NT2/D1 (cell line): ENCODE measurements at regions not wholly inside any gene's neighbourhood (a gene's known extent, or its start where the extent isn't known, plus 50 kb on each side); places are given as distances from the start of the nearest gene placed in this dataset.

Experiments used
- DNase-seq: peaks from one replicate; pipeline ENCODE4 v3.0.0-alpha.2; 2011; ENCODE audit warnings: low read depth, low spot score
- H3K27me3 ChIP-seq: 2 replicates; pipeline ENCODE4 v1.6.0; 2011; ENCODE audit warnings: mild to moderate bottlenecking; ENCODE audit not compliant: insufficient read length, insufficient read depth
- H3K36me3 ChIP-seq: 2 replicates; pipeline ENCODE4 v1.6.1; 2011; ENCODE audit warnings: mild to moderate bottlenecking, low read length, mixed read lengths; ENCODE audit not compliant: insufficient read depth, insufficient read length
- H3K4me1 ChIP-seq: 2 replicates; pipeline ENCODE4 v1.5.1; 2011; ENCODE audit not compliant: insufficient read depth, insufficient read length
- H3K4me3 ChIP-seq: 2 replicates; pipeline ENCODE4 v1.5.1; 2011; ENCODE audit warnings: low read depth; ENCODE audit not compliant: insufficient read length
- H3K9ac ChIP-seq: 2 replicates; pipeline ENCODE4 v1.6.0; 2011; ENCODE audit warnings: low read depth; ENCODE audit not compliant: insufficient read length
- H3K9me3 ChIP-seq: 2 replicates; pipeline ENCODE4 v1.5.1; 2011; ENCODE audit warnings: mild to moderate bottlenecking, low read length; ENCODE audit not compliant: insufficient read depth
- SUZ12 ChIP-seq: IDR thresholded peaks from 2 replicates; pipeline ENCODE4 v1.6.1; 2011; ENCODE audit not compliant: insufficient read length, insufficient read depth; ENCODE audit errors: extremely low read depth
- YY1 ChIP-seq: IDR thresholded peaks from 2 replicates; pipeline ENCODE4 v1.6.1; 2011; ENCODE audit not compliant: insufficient read length, insufficient read depth
- ZNF274 ChIP-seq: IDR thresholded peaks from 2 replicates; pipeline ENCODE4 v1.6.1; 2011; ENCODE audit warnings: mild to moderate bottlenecking, low read depth, low read length

DNA sequence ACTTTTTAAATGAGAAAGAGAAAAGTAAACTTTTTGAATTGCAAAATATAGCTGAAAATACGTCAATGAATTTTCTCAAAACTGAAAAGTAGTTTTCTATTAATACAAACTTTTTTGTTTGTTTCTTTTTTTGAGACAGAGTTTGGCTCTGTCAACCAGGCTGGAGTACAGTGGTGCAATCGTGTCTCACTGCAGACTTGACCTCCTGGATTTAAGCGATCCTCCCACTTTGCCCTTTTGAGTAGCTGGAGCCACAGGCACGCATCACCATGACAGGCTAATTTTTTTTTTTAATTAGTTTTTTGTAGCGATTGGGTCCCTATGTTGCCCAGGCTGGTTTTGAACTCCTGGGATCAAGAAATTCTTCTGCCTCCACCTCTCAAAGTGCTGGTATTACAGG, 610.4 kb downstream of the ELAVL2 start:
- no peaks in the 10 kb centered on the region for H3K4me1 ChIP-seq
- H3K36me3 ChIP-seq: no peaks in the 10 kb centered on the region
- H3K9me3 ChIP-seq: no peaks in the 10 kb centered on the region
- no peak overlapping the region for H3K9ac ChIP-seq
- no peak overlapping the region for H3K4me3 ChIP-seq
- TF ChIP-seq SUZ12 (no peak), ZNF274 (no peak), YY1 (no peak)
- no peak for DNase-seq
- H3K27me3 ChIP-seq: no peaks in the 10 kb centered on the region

DNA sequence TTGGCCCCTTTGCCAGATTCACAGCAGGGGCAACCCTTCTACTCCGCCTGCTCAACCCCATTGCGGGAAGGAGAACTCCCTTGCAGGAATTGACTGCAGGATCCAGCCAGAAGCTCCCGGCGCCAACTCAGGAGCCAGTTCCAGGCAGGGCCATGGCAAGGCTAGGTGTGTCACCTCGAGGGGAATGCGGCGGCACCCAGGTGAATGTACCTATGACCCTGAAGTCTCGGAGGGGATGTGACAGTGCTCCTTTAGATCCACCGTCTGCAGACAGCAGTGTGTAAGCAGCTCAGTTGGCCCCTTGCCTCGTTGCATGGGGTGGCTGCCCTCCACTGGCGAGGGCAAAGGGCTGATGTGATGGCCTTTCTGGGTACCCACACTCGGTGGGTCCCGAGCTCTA, 606.6 kb downstream of the ELAVL2 start:
- no peaks in the 10 kb centered on the region for H3K36me3 ChIP-seq
- H3K27me3 ChIP-seq: no peaks in the 10 kb centered on the region
- no peaks in the 10 kb centered on the region for H3K9me3 ChIP-seq
- H3K4me3 ChIP-seq: no peak overlapping the region
- no peaks in the 10 kb centered on the region for H3K4me1 ChIP-seq
- TF ChIP-seq YY1 (no peak), ZNF274 (no peak), SUZ12 (no peak)
- no peak for DNase-seq
- H3K9ac ChIP-seq: no peak overlapping the region

DNA sequence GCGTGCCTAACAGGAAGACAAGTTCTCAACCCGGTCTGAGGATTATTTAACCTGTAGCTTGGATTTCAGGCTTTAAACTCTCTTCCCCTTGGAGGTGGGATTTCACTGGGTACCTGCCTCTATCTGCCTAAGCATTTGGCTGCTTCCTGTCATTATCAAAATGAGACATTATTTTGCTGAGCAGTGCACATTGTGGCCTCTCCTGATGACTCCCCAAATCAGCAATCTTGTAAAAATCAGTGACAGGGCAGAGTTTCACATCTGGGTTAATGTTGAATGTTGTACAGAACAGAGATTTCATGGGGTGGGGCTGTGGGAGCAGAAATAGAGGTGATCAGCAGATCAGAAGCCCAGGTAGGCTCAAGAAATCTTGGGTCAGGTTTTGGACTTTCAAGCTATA, 605.9 kb downstream of the ELAVL2 start:
- Histone ChIP-seq H3K4me1 (no peaks in the 10 kb centered on the region), H3K9me3 (no peaks in the 10 kb centered on the region)
- TF ChIP-seq ZNF274 (no peak), SUZ12 (no peak), YY1 (no peak)

DNA sequence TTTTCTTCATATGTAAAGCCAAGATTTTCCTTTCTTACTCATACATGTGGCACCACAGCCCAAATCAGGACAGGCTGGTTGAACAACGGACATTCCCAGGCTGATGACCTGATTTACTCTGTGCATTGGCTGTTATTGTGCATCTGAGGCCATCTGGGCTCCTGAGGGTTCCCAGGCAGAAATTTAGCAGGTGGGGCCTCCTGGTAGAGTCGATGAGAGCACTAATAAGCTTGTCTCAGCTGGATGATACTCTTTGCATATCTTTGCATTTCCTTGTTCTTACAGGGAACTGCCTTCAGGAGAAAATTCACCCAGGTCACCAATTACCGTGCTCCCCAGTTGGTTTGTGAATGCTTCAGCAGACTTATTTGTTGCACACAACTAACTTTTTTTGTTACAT, 605.1 kb downstream of the ELAVL2 start:
- H3K9ac ChIP-seq: no peak overlapping the region
- H3K36me3 ChIP-seq: no peaks in the 10 kb centered on the region
- H3K9me3 ChIP-seq: no peaks in the 10 kb centered on the region
- TF ChIP-seq YY1 (no peak), ZNF274 (no peak), SUZ12 (no peak)
- H3K4me1 ChIP-seq: no peaks in the 10 kb centered on the region
- no peaks in the 10 kb centered on the region for H3K27me3 ChIP-seq
- DNase-seq: no peak
- no peak overlapping the region for H3K4me3 ChIP-seq

More for the DNA sequence above, 605.9 kb downstream of the ELAVL2 start:
- no peak overlapping the region for H3K9ac ChIP-seq
- no peak for DNase-seq
- no peak overlapping the region for H3K4me3 ChIP-seq
- H3K27me3 ChIP-seq: no peaks in the 10 kb centered on the region
- no peaks in the 10 kb centered on the region for H3K36me3 ChIP-seq

DNA sequence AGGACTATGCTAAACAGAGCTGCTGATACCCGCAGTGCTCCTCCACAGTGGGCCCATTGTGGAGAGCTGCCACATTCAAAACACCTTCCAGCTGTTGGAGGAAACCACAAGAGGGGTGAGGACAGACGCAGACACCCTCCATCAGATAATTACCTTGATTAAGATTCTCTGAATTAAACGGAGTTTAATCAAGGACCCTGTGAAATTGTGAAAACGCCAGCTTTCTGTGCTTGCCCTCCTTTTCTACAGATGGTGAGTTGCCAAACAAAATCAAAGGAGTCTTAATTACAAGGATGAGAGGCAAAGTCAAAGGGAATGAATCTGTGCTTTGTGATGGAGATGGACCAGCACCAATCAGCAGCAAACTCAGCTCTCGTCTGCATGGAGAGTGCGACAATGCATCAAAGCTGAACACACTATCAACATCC, 596.1 kb downstream of the ELAVL2 start:
- Histone ChIP-seq H3K9ac (no peak overlapping the region), H3K9me3 (no peaks in the 10 kb centered on the region), H3K4me1 (no peaks in the 10 kb centered on the region), H3K36me3 (no peaks in the 10 kb centered on the region), H3K27me3 (no peaks in the 10 kb centered on the region), H3K4me3 (no peak overlapping the region)
- DNase-seq: peak; percentile 60
- TF ChIP-seq YY1: no peak

DNA sequence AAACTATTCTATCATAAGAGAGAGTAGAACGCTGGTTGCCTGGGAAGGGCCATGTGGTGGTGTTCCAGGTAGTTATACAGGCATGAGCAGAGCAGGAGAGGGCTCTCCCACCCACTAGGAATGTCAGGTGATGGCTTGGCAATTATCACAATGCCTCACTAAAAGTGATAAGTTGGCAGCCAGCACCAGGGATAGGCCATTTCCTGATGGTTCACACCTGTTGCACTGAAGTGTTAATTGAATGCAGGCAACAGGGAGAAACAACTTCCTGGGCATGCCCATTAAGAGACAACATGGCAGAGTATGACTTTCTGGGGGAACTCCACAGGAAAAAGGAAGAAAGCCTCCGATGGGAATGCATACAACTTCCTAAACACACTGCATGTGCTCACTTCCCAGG, 593.2 kb downstream of the ELAVL2 start:
- H3K9ac ChIP-seq: no peak overlapping the region
- no peaks in the 10 kb centered on the region for H3K27me3 ChIP-seq
- H3K9me3 ChIP-seq: no peaks in the 10 kb centered on the region
- no peaks in the 10 kb centered on the region for H3K4me1 ChIP-seq
- DNase-seq: no peak
- H3K36me3 ChIP-seq: no peaks in the 10 kb centered on the region
- no peak overlapping the region for H3K4me3 ChIP-seq
- TF ChIP-seq ZNF274 (no peak), YY1 (no peak), SUZ12 (no peak)

DNA sequence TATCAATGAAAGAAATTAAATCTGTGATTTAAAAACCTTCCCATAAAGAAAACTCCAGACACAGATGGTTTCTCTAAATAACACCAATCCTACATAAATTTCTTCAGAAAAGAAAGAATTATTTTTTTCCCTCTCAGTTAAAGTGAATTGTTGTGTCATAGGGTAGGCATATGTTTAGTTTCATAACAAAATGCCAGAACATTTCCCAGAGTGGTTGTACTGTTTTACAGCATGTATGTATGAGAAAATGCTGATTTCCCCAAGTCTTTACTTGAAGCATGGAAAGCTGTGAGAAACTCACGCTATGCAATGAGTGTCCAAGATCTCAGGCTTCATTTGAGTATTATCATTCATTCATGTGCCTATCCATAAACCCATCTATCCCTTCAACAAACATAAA, 582.5 kb downstream of the ELAVL2 start:
- DNase-seq: no peak
- Histone ChIP-seq H3K27me3 (no peaks in the 10 kb centered on the region), H3K9ac (no peak overlapping the region), H3K4me1 (no peaks in the 10 kb centered on the region), H3K9me3 (no peaks in the 10 kb centered on the region), H3K36me3 (no peaks in the 10 kb centered on the region), H3K4me3 (no peak overlapping the region)
- TF ChIP-seq YY1: no peak
- TF ChIP-seq ZNF274: no peak
- no peak for TF ChIP-seq SUZ12

DNA sequence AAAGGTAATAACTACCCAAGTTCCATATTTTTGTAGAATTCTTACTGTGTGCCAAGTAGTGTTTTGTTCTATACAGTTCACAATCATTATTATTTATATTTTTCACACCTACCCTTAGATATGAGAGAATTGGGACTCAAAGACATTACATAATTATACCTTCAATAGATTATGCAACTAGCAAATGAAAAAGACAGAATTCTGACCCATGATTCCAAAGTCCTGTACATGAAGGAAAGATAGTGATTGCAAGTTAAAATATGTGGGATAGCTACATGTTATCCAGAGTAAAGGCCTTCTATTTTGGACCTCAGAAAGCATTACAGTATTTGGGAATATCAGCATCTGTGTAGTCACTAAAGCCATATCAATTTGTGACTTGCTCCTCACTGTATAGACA, 581.0 kb downstream of the ELAVL2 start:
- no peak for TF ChIP-seq ZNF274
- TF ChIP-seq SUZ12: no peak
- TF ChIP-seq YY1: no peak

More for the DNA sequence above, 581.0 kb downstream of the ELAVL2 start:
- Histone ChIP-seq H3K9me3 (no peaks in the 10 kb centered on the region), H3K4me1 (no peaks in the 10 kb centered on the region), H3K4me3 (no peak overlapping the region), H3K9ac (no peak overlapping the region), H3K27me3 (no peaks in the 10 kb centered on the region), H3K36me3 (no peaks in the 10 kb centered on the region)
- DNase-seq: no peak
